Aorta (tissue), 5 donors: ENCODE measurements at regions not wholly inside any gene's neighbourhood (a gene's known extent, or its start where the extent isn't known, plus 50 kb on each side); places are given as distances from the start of the nearest gene placed in this dataset.

ENCODE experiments used
- ATAC-seq: fragments of 200-7000 bp; cut with Tn5 transposase; one replicate; pipeline ENCODE4 v1.9.1; 2022; ENCODE audit warnings: moderate library complexity; ENCODE audit not compliant: low FRiP score
- DNase-seq, 2 donors: peaks; one replicate each; pipeline ENCODE4 v3.0.0-alpha.2; 2020
- H3K27ac ChIP-seq, 2 donors: one replicate each; pipeline ENCODE4 v1.5.1; 2013; ENCODE audit warnings: low read length in 2 of 2, mild to moderate bottlenecking in 2 of 2, moderate library complexity in 2 of 2, control low read depth in 1 of 2, inconsistent platforms in 1 of 2, low read depth in 1 of 2
- H3K27me3 ChIP-seq, 2 donors: one replicate each; pipeline ENCODE4 v1.6.1; 2013; ENCODE audit warnings: control low read depth in 1 of 2, low read length in 1 of 2, mild to moderate bottlenecking in 1 of 2, moderate library complexity in 1 of 2; ENCODE audit not compliant: insufficient read depth in 2 of 2, control insufficient read depth in 1 of 2
- H3K36me3 ChIP-seq, 2 donors: one replicate each; pipeline ENCODE4 v1.6.1; 2013; ENCODE audit warnings: control low read depth in 1 of 2, low read length in 1 of 2, mild to moderate bottlenecking in 1 of 2; ENCODE audit not compliant: insufficient read depth in 2 of 2, control insufficient read depth in 1 of 2
- H3K4me1 ChIP-seq, 2 donors: one replicate each; pipeline ENCODE4 v1.6.1; 2013; ENCODE audit warnings: low read length in 2 of 2, control low read depth in 1 of 2, mild to moderate bottlenecking in 1 of 2, moderate library complexity in 1 of 2; ENCODE audit not compliant: insufficient read depth in 2 of 2, control insufficient read depth in 1 of 2
- H3K4me3 ChIP-seq, 2 donors: one replicate each; pipeline ENCODE4 v1.5.1; 2013; ENCODE audit warnings: low read length in 2 of 2, control low read depth in 1 of 2, mild to moderate bottlenecking in 1 of 2
- H3K9me3 ChIP-seq: one replicate; pipeline ENCODE4 v1.6.1; 2013; ENCODE audit warnings: mild to moderate bottlenecking, low read length; ENCODE audit not compliant: control insufficient read depth
- WGBS, 2 donors: extraction: QIAGEN DNeasy Blood & Tissue Kit; methylation state at CpG; one replicate each; pipeline ENCODE4 v1.1.7; 2013; 5-methylcytosine and 5-hydroxymethylcytosine counted together
- intact Hi-C, 2 donors: fragments of 100-400 bp; cut with DNase I; formaldehyde crosslinking; loops; one replicate each; pipeline versions ENCODE4 v1.14.2 to v1.15.0; 2022
- donor health status: healthy with polysubstance abuse.
- donor health status: Bipolar disorder and iron deficiency.
- donor health status: DM: no; HTN: no; CAD: no.
- donor health status: DM: no; HTN: no; CAD: no.
- donor health status: DM: yes; HTN: yes; CAD: no.

- peak; percentile 41 for ATAC-seq
- Histone ChIP-seq H3K27ac (no peak overlapping the region), H3K27me3 (no peaks in the 10 kb centered on the region), H3K9me3 (no peaks in the 10 kb centered on the region), H3K36me3 (no peaks in the 10 kb centered on the region), H3K4me1 (no peaks in the 10 kb centered on the region), H3K4me3 (no peak overlapping the region)
- intact Hi-C loops: no loop called here
- DNase-seq: no peak
These were observed 270.0 kb upstream of the BRINP3 start for GRCh38 chr1:190747704-190748103.

- no peak for DNase-seq
- H3K4me3 ChIP-seq: no peak overlapping the region
- H3K36me3 ChIP-seq: no peaks in the 10 kb centered on the region
- ATAC-seq: no peak
- H3K9me3 ChIP-seq: no peaks in the 10 kb centered on the region
- no peaks in the 10 kb centered on the region for H3K27me3 ChIP-seq
- H3K4me1 ChIP-seq: no peaks in the 10 kb centered on the region
- intact Hi-C loops: no loop called here
- 73 to 82% methylated on average over 2 of the region's 2 CpGs for WGBS, 2 donors
- no peak overlapping the region for H3K27ac ChIP-seq
These were observed 274.5 kb upstream of the BRINP3 start for GRCh38 chr1:190752131-190752530.

- intact Hi-C loops: no loop called here
- 9 to 12% methylated on average over 1 of the region's 1 CpG for WGBS, 2 donors
- no peaks in the 10 kb centered on the region for H3K9me3 ChIP-seq
These were observed 277.0 kb upstream of the BRINP3 start for GRCh38 chr1:190754666-190755065.

GRCh38 chr1:190759807-190760206, 282.1 kb upstream of the BRINP3 start:
- H3K27ac ChIP-seq: no peak overlapping the region
- DNase-seq: no peak
- H3K36me3 ChIP-seq: no peaks in the 10 kb centered on the region
- no peaks in the 10 kb centered on the region for H3K27me3 ChIP-seq
- intact Hi-C loops: no loop called here
- no peaks in the 10 kb centered on the region for H3K4me1 ChIP-seq
- no peak for ATAC-seq
- H3K4me3 ChIP-seq: no peak overlapping the region
- no peaks in the 10 kb centered on the region for H3K9me3 ChIP-seq

More at GRCh38 chr1:190754666-190755065, 277.0 kb upstream of the BRINP3 start:
- Histone ChIP-seq H3K27ac (no peak overlapping the region), H3K27me3 (no peaks in the 10 kb centered on the region), H3K4me3 (no peak overlapping the region), H3K4me1 (no peaks in the 10 kb centered on the region), H3K36me3 (no peaks in the 10 kb centered on the region)
- DNase-seq: no peak
- ATAC-seq: no peak

GRCh38 chr1:190762325-190762724, 284.7 kb upstream of the BRINP3 start:
- intact Hi-C loops: no loop called here
- H3K27ac ChIP-seq: no peak overlapping the region
- 13 to 36% methylated on average over 3 of the region's 3 CpGs for WGBS, 2 donors
- H3K4me1 ChIP-seq: no peaks in the 10 kb centered on the region
- no peaks in the 10 kb centered on the region for H3K36me3 ChIP-seq
- DNase-seq: no peak
- no peak for ATAC-seq
- no peaks in the 10 kb centered on the region for H3K27me3 ChIP-seq
- H3K9me3 ChIP-seq: no peaks in the 10 kb centered on the region
- H3K4me3 ChIP-seq: no peak overlapping the region

GRCh38 chr1:190792873-190793272, 315.2 kb upstream of the BRINP3 start:
- H3K27me3 ChIP-seq: no peaks in the 10 kb centered on the region
- ATAC-seq (no peak), DNase-seq (no peak)
- H3K4me1 ChIP-seq: no peaks in the 10 kb centered on the region
- WGBS, 2 donors: 92 to 93% methylated on average over 10 of the region's 10 CpGs
- no peaks in the 10 kb centered on the region for H3K36me3 ChIP-seq
- no peak overlapping the region for H3K27ac ChIP-seq
- H3K4me3 ChIP-seq: no peak overlapping the region
- no peaks in the 10 kb centered on the region for H3K9me3 ChIP-seq
- intact Hi-C loops: no loop called here

- intact Hi-C loops: no loop called here
- H3K27ac ChIP-seq: no peak overlapping the region
- WGBS, 2 donors: 12 to 15% methylated on average over 1 of the region's 1 CpG
- H3K4me3 ChIP-seq: no peak overlapping the region
- DNase-seq (no peak), ATAC-seq (no peak)
- no peaks in the 10 kb centered on the region for H3K36me3 ChIP-seq
- no peaks in the 10 kb centered on the region for H3K4me1 ChIP-seq
- H3K9me3 ChIP-seq: no peaks in the 10 kb centered on the region
- H3K27me3 ChIP-seq: no peaks in the 10 kb centered on the region
These were observed 330.0 kb upstream of the BRINP3 start for GRCh38 chr1:190807629-190808028.

- DNase-seq (no peak), ATAC-seq (no peak)
- no peaks in the 10 kb centered on the region for H3K9me3 ChIP-seq
- H3K27me3 ChIP-seq: no peaks in the 10 kb centered on the region
- no peak overlapping the region for H3K4me3 ChIP-seq
- no peaks in the 10 kb centered on the region for H3K36me3 ChIP-seq
- 46 to 66% methylated on average over 3 of the region's 3 CpGs for WGBS, 2 donors
- H3K27ac ChIP-seq: no peak overlapping the region
- intact Hi-C loops: no loop called here
- no peaks in the 10 kb centered on the region for H3K4me1 ChIP-seq
These were observed 330.4 kb upstream of the BRINP3 start for GRCh38 chr1:190808035-190808434.

- ATAC-seq (no peak), DNase-seq (no peak)
- Histone ChIP-seq H3K4me3 (no peak overlapping the region), H3K9me3 (no peaks in the 10 kb centered on the region), H3K27me3 (no peaks in the 10 kb centered on the region), H3K4me1 (no peaks in the 10 kb centered on the region), H3K36me3 (no peaks in the 10 kb centered on the region), H3K27ac (no peak overlapping the region)
- 84 to 91% methylated on average over 3 of the region's 3 CpGs for WGBS, 2 donors
- intact Hi-C loops: no loop called here
These were observed 331.6 kb upstream of the BRINP3 start for GRCh38 chr1:190809312-190809711.
